ENCODE measurements at regions not wholly inside any gene's neighbourhood (a gene's known extent, or its start where the extent isn't known, plus 50 kb on each side); places are given as distances from the start of the nearest gene placed in this dataset.
A peak's percentile ranks its signal among the peaks of the same experiment; 100 is the strongest.
"Not testable (repeated sequence)": the region's sequence is repeated elsewhere in the genome, so short reads cannot be mapped to it uniquely, and the experiment has no call there.

GRCh38 chr2:39968037-39968436 is 189.0 kb upstream of the THUMPD2 start:
- DNase-seq (ENCODE audit: extremely low spot score, unreplicated experiment): no peak
- peaks cover 9% of the 10 kb centered on the region for H3K9me3 Mint-ChIP-seq (ENCODE audit: unreplicated experiment)
- H3K4me3 Mint-ChIP-seq (ENCODE audit: unreplicated experiment): no peak overlapping the region
- no peak overlapping the region for H3K27ac Mint-ChIP-seq (ENCODE audit: unreplicated experiment)
- H3K27me3 Mint-ChIP-seq (ENCODE audit: unreplicated experiment): no peaks in the 10 kb centered on the region
- no peaks in the 10 kb centered on the region for H3K4me1 Mint-ChIP-seq (ENCODE audit: unreplicated experiment)
- H3K36me3 Mint-ChIP-seq (ENCODE audit: unreplicated experiment): no peaks in the 10 kb centered on the region
- no peak for TF ChIP-seq CTCF (IDR thresholded peaks at IDR 0.05)

GRCh38 chr2:39960681-39961080 is 181.6 kb upstream of the THUMPD2 start:
- not testable (repeated sequence) for H3K27me3 Mint-ChIP-seq (ENCODE audit: unreplicated experiment); H3K36me3 Mint-ChIP-seq (ENCODE audit: unreplicated experiment); H3K27ac Mint-ChIP-seq (ENCODE audit: unreplicated experiment); H3K4me3 Mint-ChIP-seq (ENCODE audit: unreplicated experiment); H3K4me1 Mint-ChIP-seq (ENCODE audit: unreplicated experiment); H3K9me3 Mint-ChIP-seq (ENCODE audit: unreplicated experiment); DNase-seq (ENCODE audit: extremely low spot score, unreplicated experiment)

- no peaks in the 10 kb centered on the region for H3K27me3 Mint-ChIP-seq (ENCODE audit: unreplicated experiment)
- H3K27ac Mint-ChIP-seq (ENCODE audit: unreplicated experiment): no peak overlapping the region
- no peaks in the 10 kb centered on the region for H3K4me1 Mint-ChIP-seq (ENCODE audit: unreplicated experiment)
- no peak overlapping the region for H3K4me3 Mint-ChIP-seq (ENCODE audit: unreplicated experiment)
- DNase-seq (ENCODE audit: extremely low spot score, unreplicated experiment): no peak
- no peak for TF ChIP-seq CTCF (IDR thresholded peaks at IDR 0.05)
- H3K9me3 Mint-ChIP-seq (ENCODE audit: unreplicated experiment): no peaks in the 10 kb centered on the region
- no peaks in the 10 kb centered on the region for H3K36me3 Mint-ChIP-seq (ENCODE audit: unreplicated experiment)
These were observed 175.3 kb upstream of the THUMPD2 start for GRCh38 chr2:39954346-39954745.

- Mint-ChIP-seq H3K27me3 (ENCODE audit: unreplicated experiment) (no peaks in the 10 kb centered on the region), H3K4me1 (ENCODE audit: unreplicated experiment) (peaks cover 31% of the 10 kb centered on the region), H3K4me3 (ENCODE audit: unreplicated experiment) (no peak overlapping the region), H3K27ac (ENCODE audit: unreplicated experiment) (no peak overlapping the region), H3K36me3 (ENCODE audit: unreplicated experiment) (no peaks in the 10 kb centered on the region), H3K9me3 (ENCODE audit: unreplicated experiment) (peaks cover 5% of the 10 kb centered on the region)
- TF ChIP-seq CTCF (IDR thresholded peaks at IDR 0.05): no peak
- DNase-seq (ENCODE audit: extremely low spot score, unreplicated experiment): no peak
These were observed 170.1 kb upstream of the THUMPD2 start for GRCh38 chr2:39949131-39949530.

- Mint-ChIP-seq H3K4me1 (ENCODE audit: unreplicated experiment) (peaks cover 37% of the 10 kb centered on the region), H3K4me3 (ENCODE audit: unreplicated experiment) (no peak overlapping the region), H3K9me3 (ENCODE audit: unreplicated experiment) (peaks cover 5% of the 10 kb centered on the region), H3K27ac (ENCODE audit: unreplicated experiment) (peak overlapping the region; percentile 60), H3K36me3 (ENCODE audit: unreplicated experiment) (no peaks in the 10 kb centered on the region), H3K27me3 (ENCODE audit: unreplicated experiment) (no peaks in the 10 kb centered on the region)
- DNase-seq (ENCODE audit: extremely low spot score, unreplicated experiment): no peak
- TF ChIP-seq CTCF (IDR thresholded peaks at IDR 0.05): no peak
These were observed 169.1 kb upstream of the THUMPD2 start for GRCh38 chr2:39948016-39948719.

Measured in osteocyte (in vitro differentiated cells).